ENCODE measurements at regions not wholly inside any gene's neighbourhood (a gene's known extent, or its start where the extent isn't known, plus 50 kb on each side); places are given as distances from the start of the nearest gene placed in this dataset.

GRCh38 chr1:222068101-222068500 lies 326.2 kb upstream of the DUSP10 start:
- TF ChIP-seq, protein P1, sequence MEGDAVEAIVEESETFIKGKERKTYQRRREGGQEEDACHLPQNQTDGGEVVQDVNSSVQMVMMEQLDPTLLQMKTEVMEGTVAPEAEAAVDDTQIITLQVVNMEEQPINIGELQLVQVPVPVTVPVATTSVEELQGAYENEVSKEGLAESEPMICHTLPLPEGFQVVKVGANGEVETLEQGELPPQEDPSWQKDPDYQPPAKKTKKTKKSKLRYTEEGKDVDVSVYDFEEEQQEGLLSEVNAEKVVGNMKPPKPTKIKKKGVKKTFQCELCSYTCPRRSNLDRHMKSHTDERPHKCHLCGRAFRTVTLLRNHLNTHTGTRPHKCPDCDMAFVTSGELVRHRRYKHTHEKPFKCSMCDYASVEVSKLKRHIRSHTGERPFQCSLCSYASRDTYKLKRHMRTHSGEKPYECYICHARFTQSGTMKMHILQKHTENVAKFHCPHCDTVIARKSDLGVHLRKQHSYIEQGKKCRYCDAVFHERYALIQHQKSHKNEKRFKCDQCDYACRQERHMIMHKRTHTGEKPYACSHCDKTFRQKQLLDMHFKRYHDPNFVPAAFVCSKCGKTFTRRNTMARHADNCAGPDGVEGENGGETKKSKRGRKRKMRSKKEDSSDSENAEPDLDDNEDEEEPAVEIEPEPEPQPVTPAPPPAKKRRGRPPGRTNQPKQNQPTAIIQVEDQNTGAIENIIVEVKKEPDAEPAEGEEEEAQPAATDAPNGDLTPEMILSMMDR (IDR thresholded peaks at IDR 0.05): no peak
- no peak for TF ChIP-seq POLR2A (IDR thresholded peaks at IDR 0.05)
- no peak for ATAC-seq (ENCODE audit: low FRiP score in 2 of 2)
- no peaks in the 10 kb centered on the region for H3K27me3 ChIP-seq
- peaks cover 0 to 4% (median 1%) of the 10 kb centered on the region in 4 donors for H3K4me1 ChIP-seq
- DNase-seq: no peak
- no peaks in the 10 kb centered on the region for H3K36me3 ChIP-seq
- H3K27ac ChIP-seq: no peak overlapping the region
- H3K9me3 ChIP-seq: peaks cover 0 to 10% (median 3%) of the 10 kb centered on the region in 4 donors
- no peak overlapping the region for H3K4me3 ChIP-seq
- 92 to 96% methylated on average over 6 of the region's 6 CpGs for WGBS, 2 donors

DNA sequence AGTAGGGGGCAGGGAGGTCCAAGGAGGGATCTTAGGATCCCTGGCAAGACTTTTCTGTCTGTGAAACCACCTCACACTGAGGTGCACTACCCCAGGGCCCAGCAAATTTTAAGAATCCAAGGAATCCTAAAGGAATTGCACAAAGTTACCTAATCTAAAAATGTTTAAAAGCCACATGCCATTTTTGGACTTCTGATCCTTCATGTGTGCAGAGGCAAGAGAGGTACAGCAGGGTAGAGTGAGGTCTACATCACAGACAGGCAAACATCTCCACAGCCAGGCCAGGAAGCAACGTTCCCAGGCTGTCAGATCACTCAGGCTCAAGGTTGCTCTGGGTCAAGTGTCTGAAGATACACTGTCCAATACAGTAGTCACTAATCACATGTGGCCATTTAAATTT lies 324.6 kb upstream of the DUSP10 start:
- ATAC-seq (ENCODE audit: low FRiP score in 2 of 2): no peak
- 27 to 60% methylated on average over 1 of the region's 1 CpG for WGBS, 2 donors

DNA sequence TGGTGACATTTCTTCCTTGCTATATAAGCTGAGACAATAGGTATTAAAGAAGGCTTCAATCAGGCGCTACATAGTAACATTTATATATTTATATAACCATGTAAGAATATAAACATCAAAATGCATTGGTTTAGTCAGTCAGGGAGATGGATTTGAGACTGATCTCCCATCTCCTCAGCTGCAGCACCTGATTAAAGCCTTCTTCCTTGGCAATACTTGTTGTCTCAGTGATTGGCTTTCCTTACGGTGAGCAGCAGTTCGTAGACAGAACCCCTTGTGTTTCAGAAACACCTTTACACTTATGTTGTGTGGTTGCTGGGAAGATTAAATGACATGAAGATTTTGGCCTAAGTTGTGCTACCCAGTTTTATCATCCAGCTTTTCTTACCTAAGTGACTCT lies 323.3 kb upstream of the DUSP10 start:
- no peaks in the 10 kb centered on the region for H3K4me1 ChIP-seq
- ATAC-seq (ENCODE audit: low FRiP score in 2 of 2) (no peak), DNase-seq (no peak)
- H3K36me3 ChIP-seq: no peaks in the 10 kb centered on the region
- no peaks in the 10 kb centered on the region for H3K27me3 ChIP-seq
- no peak overlapping the region for H3K4me3 ChIP-seq
- peaks cover 0 to 10% (median 3%) of the 10 kb centered on the region in 4 donors for H3K9me3 ChIP-seq
- TF ChIP-seq, protein P1 (IDR thresholded peaks at IDR 0.05): no peak
- TF ChIP-seq EP300 (IDR thresholded peaks at IDR 0.05) (no peak), POLR2AphosphoS5 (IDR thresholded peaks at IDR 0.05) (no peak), POLR2A (IDR thresholded peaks at IDR 0.05) (no peak)
- H3K27ac ChIP-seq: no peak overlapping the region
- WGBS, 2 donors: 97 to 98% methylated on average over 3 of the region's 3 CpGs

More for the DNA sequence above, 324.6 kb upstream of the DUSP10 start:
- Histone ChIP-seq H3K27me3 (no peaks in the 10 kb centered on the region), H3K36me3 (no peaks in the 10 kb centered on the region), H3K27ac (no peak overlapping the region), H3K4me3 (no peak overlapping the region), H3K4me1 (peaks cover 0 to 3% (median under 1%) of the 10 kb centered on the region in 4 donors), H3K9me3 (peaks cover 0 to 10% (median 3%) of the 10 kb centered on the region in 4 donors)
- TF ChIP-seq POLR2A (IDR thresholded peaks at IDR 0.05) (no peak), POLR2AphosphoS5 (IDR thresholded peaks at IDR 0.05) (no peak), EP300 (IDR thresholded peaks at IDR 0.05) (no peak)
- TF ChIP-seq, protein P1 (IDR thresholded peaks at IDR 0.05): no peak
- no peak for DNase-seq

DNA sequence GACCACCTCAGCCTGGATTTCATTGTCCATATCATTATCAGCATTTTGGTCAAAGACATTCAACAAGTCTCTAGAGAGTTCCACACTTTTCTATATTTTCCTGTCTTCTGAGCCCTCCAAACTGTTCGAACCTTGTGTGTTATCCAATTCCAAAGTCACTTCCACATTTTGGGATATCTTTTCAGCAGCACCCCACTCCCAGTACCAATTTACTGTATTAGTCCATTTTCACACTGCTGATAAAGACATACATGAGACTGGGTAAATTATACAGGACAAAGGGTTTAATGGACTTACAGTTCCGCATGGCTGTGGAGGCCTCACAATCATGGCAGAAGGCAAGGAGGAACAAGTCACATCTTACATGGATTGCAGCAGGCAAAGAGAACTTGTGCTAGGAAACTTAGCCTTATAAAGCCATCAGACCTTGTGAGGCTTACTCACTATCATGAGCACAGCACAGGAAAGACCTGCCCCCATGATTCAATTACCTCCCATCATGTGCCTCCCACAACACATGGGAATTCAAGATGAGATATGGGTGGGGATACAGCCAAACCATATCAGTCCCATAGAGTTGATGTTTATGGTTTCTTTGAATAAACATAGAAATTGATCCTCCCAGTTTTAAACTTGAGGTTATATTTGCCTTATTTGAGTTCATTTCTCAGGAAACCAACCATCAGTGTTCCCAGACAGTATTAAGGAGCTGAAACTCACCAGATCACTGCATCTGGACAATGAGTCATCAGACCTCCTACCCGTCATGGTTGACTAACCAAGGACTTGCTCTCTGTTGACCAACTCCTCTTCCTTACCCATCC lies 322.7 kb upstream of the DUSP10 start:
- Histone ChIP-seq H3K27me3 (no peaks in the 10 kb centered on the region), H3K36me3 (no peaks in the 10 kb centered on the region), H3K27ac (no peak overlapping the region), H3K4me3 (no peak overlapping the region), H3K4me1 (no peaks in the 10 kb centered on the region), H3K9me3 (peaks cover 0 to 10% (median 3%) of the 10 kb centered on the region in 4 donors)
- ATAC-seq (ENCODE audit: low FRiP score in 2 of 2) (no peak), DNase-seq (no peak)
- TF ChIP-seq, protein P1 (IDR thresholded peaks at IDR 0.05): no peak
- 86% methylated on average over 3 of the region's 3 CpGs for WGBS, 2 donors

GRCh38 chr1:222062640-222063039 lies 320.8 kb upstream of the DUSP10 start:
- no peak for ATAC-seq (ENCODE audit: low FRiP score in 2 of 2)
- Histone ChIP-seq H3K36me3 (no peaks in the 10 kb centered on the region), H3K27me3 (no peaks in the 10 kb centered on the region), H3K4me1 (no peaks in the 10 kb centered on the region), H3K27ac (no peak overlapping the region), H3K4me3 (no peak overlapping the region), H3K9me3 (peaks cover 0 to 10% (median 3%) of the 10 kb centered on the region in 4 donors)
- DNase-seq: no peak
- TF ChIP-seq POLR2A (IDR thresholded peaks at IDR 0.05) (no peak), POLR2AphosphoS5 (IDR thresholded peaks at IDR 0.05) (no peak), EP300 (IDR thresholded peaks at IDR 0.05) (no peak)
- TF ChIP-seq, protein P1 (IDR thresholded peaks at IDR 0.05): no peak
